IMR-90 (cell line): ENCODE measurements at regions not wholly inside any gene's neighbourhood (a gene's known extent, or its start where the extent isn't known, plus 50 kb on each side); places are given as distances from the start of the nearest gene placed in this dataset.

Source experiments
- ATAC-seq: fragments of 200-7000 bp; cut with Tn5 transposase; 2 replicates; pipeline ENCODE4 v1.9.1; 2020; ENCODE audit warnings: low read depth, mild to moderate bottlenecking, moderate library complexity
- BruUV-seq: library from RNA; stranded (reverse); fragments of 400-500 nt; replicated peaks from 2 replicates; lab custom pipeline; 2021; lab: Mats Ljungman, UMichigan
- CTCF ChIA-PET: fragments of 300-600 bp; formaldehyde crosslinking; extraction: SDS; loops from one replicate; lab custom pipeline; 2021; ENCODE audit warnings: antibody characterized with exemption; lab: Yijun Ruan, JAX
- POLR2A ChIA-PET: fragments of 300-600 bp; sonication (Branson Sonifier 250); formaldehyde crosslinking; loops from one replicate; lab custom pipeline; 2022; ENCODE audit warnings: antibody characterized with exemption; ENCODE audit not compliant: unreplicated experiment; lab: Charles Lee
- DNase-seq: peaks from one replicate; pipeline ENCODE4 v3.0.0; 2013
- H2AFZ ChIP-seq: replicated peaks from 2 replicates; pipeline ENCODE3; 2013; ENCODE audit warnings: low read length, mild to moderate bottlenecking; ENCODE audit not compliant: poor library complexity
- H2AK5ac ChIP-seq: 2 replicates; pipeline ENCODE4 v1.6.1; 2013; ENCODE audit warnings: low read depth, low read length, inconsistent platforms
- H2AK9ac ChIP-seq: replicated peaks from 2 replicates; pipeline ENCODE3; 2013; ENCODE audit warnings: mild to moderate bottlenecking, low read depth, low read length, moderate library complexity; ENCODE audit not compliant: poor library complexity
- H2BK120ac ChIP-seq: 2 replicates; pipeline ENCODE4 v1.6.1; 2013; ENCODE audit warnings: low read depth, low read length, inconsistent platforms
- H2BK15ac ChIP-seq: 3 replicates; pipeline ENCODE4 v1.6.1; 2013; ENCODE audit warnings: low read depth, low read length, inconsistent platforms
- H2BK20ac ChIP-seq: 2 replicates; pipeline ENCODE4 v1.6.1; 2013; ENCODE audit warnings: low read depth, mild to moderate bottlenecking, inconsistent platforms, low read length, moderate library complexity
- H2BK5ac ChIP-seq: 2 replicates; pipeline ENCODE4 v1.6.1; 2013; ENCODE audit warnings: mild to moderate bottlenecking, low read depth, low read length, inconsistent platforms; ENCODE audit not compliant: poor library complexity, severe bottlenecking
- H3K14ac ChIP-seq: replicated peaks from 2 replicates; pipeline ENCODE4 v1.6.1; 2013; ENCODE audit warnings: low read depth, low read length, inconsistent platforms
- H3K18ac ChIP-seq: 2 replicates; pipeline ENCODE4 v1.6.1; 2013; ENCODE audit warnings: low read depth, low read length, control low read depth
- H3K23ac ChIP-seq: 2 replicates; pipeline ENCODE4 v1.6.1; 2013; ENCODE audit warnings: low read depth, low read length, inconsistent platforms
- H3K27ac ChIP-seq: 2 replicates; pipeline ENCODE4 v1.5.1; 2013; ENCODE audit warnings: mild to moderate bottlenecking, control low read depth, low read length; ENCODE audit not compliant: insufficient read depth
- H3K27me3 ChIP-seq: 2 replicates; pipeline ENCODE4 v1.6.1; 2013; ENCODE audit warnings: low read length; ENCODE audit not compliant: control insufficient read depth, insufficient read depth
- H3K36me3 ChIP-seq: 2 replicates; pipeline ENCODE4 v1.6.1; 2013; ENCODE audit warnings: low read length, mixed read lengths; ENCODE audit not compliant: control insufficient read depth, insufficient read depth
- H3K4ac ChIP-seq: 2 replicates; pipeline ENCODE4 v1.6.1; 2013; ENCODE audit warnings: low read depth, low read length, inconsistent platforms
- H3K4me1 ChIP-seq: 2 replicates; pipeline ENCODE4 v1.6.1; 2013; ENCODE audit warnings: low read length, mixed read lengths; ENCODE audit not compliant: control insufficient read depth, insufficient read depth
- H3K4me2 ChIP-seq: 2 replicates; pipeline ENCODE4 v1.6.1; 2013; ENCODE audit warnings: low read depth, mild to moderate bottlenecking, control low read depth, low read length, moderate library complexity
- H3K4me3 ChIP-seq: 2 replicates; pipeline ENCODE4 v1.5.1; 2013; ENCODE audit warnings: low read depth, mild to moderate bottlenecking, control low read depth, low read length, moderate library complexity; ENCODE audit not compliant: insufficient read depth
- H3K56ac ChIP-seq: 2 replicates; pipeline ENCODE4 v1.6.1; 2013; ENCODE audit warnings: low read length, inconsistent platforms; ENCODE audit not compliant: insufficient read depth; ENCODE audit errors: extremely low read depth
- H3K79me1 ChIP-seq, 2 experiments: 2 replicates each; pipeline ENCODE4 v1.6.1; 2013; ENCODE audit warnings: low read length in 2 of 2, inconsistent platforms in 1 of 2, low read depth in 1 of 2
- H3K9ac ChIP-seq: 2 replicates; pipeline ENCODE4 v1.6.1; 2013; ENCODE audit warnings: low read depth, low read length, control low read depth
- H3K9me1 ChIP-seq: 2 replicates; pipeline ENCODE4 v1.6.1; 2013; ENCODE audit warnings: low read length, inconsistent platforms; ENCODE audit not compliant: insufficient read depth
- H3K9me3 ChIP-seq: 2 replicates; pipeline ENCODE4 v1.6.1; 2013; ENCODE audit warnings: low read length; ENCODE audit not compliant: control insufficient read depth, insufficient read depth
- H4K20me1 ChIP-seq: 2 replicates; pipeline ENCODE4 v1.6.1; 2013; ENCODE audit warnings: low read length, inconsistent platforms; ENCODE audit not compliant: insufficient read depth
- H4K5ac ChIP-seq: 2 replicates; pipeline ENCODE4 v1.6.1; 2013; ENCODE audit warnings: mild to moderate bottlenecking, low read depth, low read length, control low read depth
- H4K8ac ChIP-seq, 2 experiments: 2 replicates each; pipeline ENCODE4 v1.6.1; 2013; ENCODE audit warnings: low read depth in 2 of 2, low read length in 2 of 2, control low read depth in 1 of 2, inconsistent platforms in 1 of 2
- H4K91ac ChIP-seq: 2 replicates; pipeline ENCODE4 v1.6.1; 2013; ENCODE audit warnings: low read depth, low read length, inconsistent platforms; ENCODE audit not compliant: insufficient read depth
- CEBPB ChIP-seq: IDR thresholded peaks from 2 replicates; pipeline ENCODE4 v1.6.1; 2012; ENCODE audit warnings: low read depth, low read length, improper control_type of control experiment
- POLR2A ChIP-seq: IDR thresholded peaks from 2 replicates; pipeline ENCODE4 v1.6.1; 2012; ENCODE audit warnings: mild to moderate bottlenecking, low read depth, low read length
- RFX5 ChIP-seq: IDR thresholded peaks from 2 replicates; pipeline ENCODE4 v1.8.0; 2012; ENCODE audit warnings: low read depth, mild to moderate bottlenecking, low read length, moderate library complexity
- WGBS, 2 experiments: methylation state at CpG; one replicate each; pipeline versions ENCODE4 v1.1.5 to v1.1.7; 2013; ENCODE audit warnings: missing lambda C conversion rate in 2 of 2; ENCODE audit not compliant: insufficient read length in 1 of 2; ENCODE audit errors: extremely low coverage in 2 of 2; 5-methylcytosine and 5-hydroxymethylcytosine counted together
- dilution Hi-C: fragments of 300-500 bp; cut with HindIII; formaldehyde crosslinking; loops from one replicate; pipeline ENCODE4 v1.14.3; 2018; ENCODE audit warnings: low sequenced_read_pairs; ENCODE audit not compliant: unreplicated experiment
- in situ Hi-C: fragments of 300-500 bp; cut with MboI; formaldehyde crosslinking; loops from 3 replicates; pipeline ENCODE4 v1.14.3; 2019; ENCODE audit warnings: low sequenced_read_pairs, inconsistent platforms, mixed read lengths
- intact Hi-C: fragments of 100-400 bp; cut with micrococcal nuclease; formaldehyde crosslinking; loops from 2 replicates; pipeline ENCODE4 v1.10.0; 2022

- no peak overlapping the region for H3K4me3 ChIP-seq
- H3K9ac ChIP-seq: no peak overlapping the region
- H4K91ac ChIP-seq: no peak overlapping the region
- H4K5ac ChIP-seq: no peak overlapping the region
- H2BK5ac ChIP-seq: no peak overlapping the region
- H3K27me3 ChIP-seq: no peaks in the 10 kb centered on the region
- H4K8ac ChIP-seq: no peak overlapping the region
- TF ChIP-seq POLR2A: no peak
- TF ChIP-seq CEBPB: no peak
- no peak for TF ChIP-seq RFX5
- no peak overlapping the region for H3K14ac ChIP-seq
- H3K4ac ChIP-seq: no peak overlapping the region
- ChIA-PET CTCF (no interaction called here), POLR2A (no interaction called here)
- H2AFZ ChIP-seq: no peak overlapping the region
- no peak overlapping the region for H2BK120ac ChIP-seq
- BruUV-seq: no TSS peak
- H2BK20ac ChIP-seq: no peak overlapping the region
- H3K4me2 ChIP-seq: no peak overlapping the region
- no CpG with 5 or more reads among the region's 2 CpGs for WGBS, 2 experiments
- no peak overlapping the region for H2AK9ac ChIP-seq
- no peak overlapping the region for H2AK5ac ChIP-seq
- H3K9me1 ChIP-seq: no peaks in the 10 kb centered on the region
- H2BK15ac ChIP-seq: no peak overlapping the region
- H3K36me3 ChIP-seq: no peaks in the 10 kb centered on the region
- H4K20me1 ChIP-seq: no peaks in the 10 kb centered on the region
- H3K56ac ChIP-seq: no peak overlapping the region
- no peak overlapping the region for H3K23ac ChIP-seq
- no peak for DNase-seq
- ATAC-seq: no peak
- H3K4me1 ChIP-seq: no peaks in the 10 kb centered on the region
- H3K9me3 ChIP-seq: no peaks in the 10 kb centered on the region
- H3K79me1 ChIP-seq: no peaks in the 10 kb centered on the region
- intact Hi-C loops (no loop called here), in situ Hi-C loops (no loop called here), dilution Hi-C loops (no loop called here)
- no peak overlapping the region for H3K18ac ChIP-seq
- H3K27ac ChIP-seq: no peak overlapping the region
Observed at GRCh38 chr1:209260136-209260535, 323.4 kb upstream of the CAMK1G start.
